ENCODE measurements at regions not wholly inside any gene's neighbourhood (a gene's known extent, or its start where the extent isn't known, plus 50 kb on each side); places are given as distances from the start of the nearest gene placed in this dataset.
"Not testable (repeated sequence)": the region's sequence is repeated elsewhere in the genome, so short reads cannot be mapped to it uniquely, and the experiment has no call there.

GRCh38 chr2:101609433-101609832 is 88.1 kb upstream of the MAP4K4 start:
- DNase-seq, result no peak

DNA sequence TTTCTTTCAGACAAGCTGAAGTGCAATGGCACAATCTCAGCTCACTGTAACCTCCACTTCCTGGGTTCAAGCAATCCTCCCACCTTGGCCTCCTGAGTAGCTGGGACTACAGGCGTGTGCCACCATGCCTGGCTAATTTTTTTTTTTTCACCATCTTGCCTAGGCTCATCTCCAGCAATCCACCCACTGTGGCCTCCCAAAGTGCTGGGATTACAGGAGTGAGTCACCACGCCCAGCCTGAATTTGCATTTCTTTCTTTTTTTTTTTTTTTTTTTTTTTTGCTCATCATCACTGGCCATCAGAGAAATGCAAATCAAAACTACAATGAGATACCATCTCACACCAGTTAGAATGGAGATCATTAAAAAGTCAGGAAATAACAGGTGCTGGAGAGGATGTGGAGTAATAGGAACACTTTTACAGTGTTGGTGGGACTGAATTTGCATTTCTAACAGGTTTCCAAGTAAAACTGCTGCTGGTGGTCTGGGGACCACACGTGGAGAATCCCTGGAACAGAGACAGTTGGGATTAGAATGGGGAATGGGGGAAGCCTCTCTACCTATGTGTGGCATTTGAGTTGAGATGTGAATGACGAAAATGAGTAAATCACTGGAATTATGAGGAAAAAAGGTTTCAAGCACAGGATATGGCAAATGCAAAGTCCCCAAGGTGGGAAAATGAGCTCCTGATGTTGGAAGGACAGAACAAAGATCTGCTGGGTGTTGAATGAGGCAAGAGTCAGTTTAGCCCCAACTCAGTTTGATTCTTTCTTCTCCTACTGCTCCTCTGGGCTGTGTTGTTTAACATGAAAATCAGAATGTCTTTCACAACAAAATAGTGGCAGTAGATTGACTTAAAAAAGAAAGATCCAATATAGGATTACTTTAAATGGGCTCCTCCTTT is 88.8 kb upstream of the MAP4K4 start:
- DNase-seq, result no peak

DNA sequence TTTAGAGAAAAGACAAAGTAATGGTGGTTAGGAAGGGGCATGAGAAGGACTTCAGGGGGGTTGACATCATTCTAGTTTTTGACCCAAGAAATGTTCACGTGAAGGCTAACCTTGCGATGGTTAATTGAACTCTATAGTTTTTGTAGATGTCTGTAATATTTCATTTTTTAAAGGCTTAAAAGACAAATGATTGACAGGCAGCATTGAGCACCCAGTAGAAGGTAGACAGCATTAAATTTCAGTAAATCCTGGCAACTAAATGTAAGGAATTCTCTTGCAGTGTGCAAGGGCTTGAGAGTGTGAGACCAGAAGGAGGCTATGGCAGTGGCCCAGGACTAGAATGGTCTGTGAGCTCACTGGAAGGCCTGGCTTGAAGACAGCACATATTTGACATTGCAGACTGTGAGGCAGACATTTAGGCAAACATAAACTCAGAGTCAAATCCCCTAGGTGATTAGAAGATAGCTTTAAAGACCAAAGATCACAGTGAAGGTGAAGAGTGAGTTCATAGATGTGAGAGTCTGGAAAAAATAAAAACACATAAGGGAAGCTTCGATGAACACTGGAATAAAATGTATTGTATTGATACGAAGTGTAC is 100.1 kb upstream of the MAP4K4 start:
- no peak for DNase-seq

DNA sequence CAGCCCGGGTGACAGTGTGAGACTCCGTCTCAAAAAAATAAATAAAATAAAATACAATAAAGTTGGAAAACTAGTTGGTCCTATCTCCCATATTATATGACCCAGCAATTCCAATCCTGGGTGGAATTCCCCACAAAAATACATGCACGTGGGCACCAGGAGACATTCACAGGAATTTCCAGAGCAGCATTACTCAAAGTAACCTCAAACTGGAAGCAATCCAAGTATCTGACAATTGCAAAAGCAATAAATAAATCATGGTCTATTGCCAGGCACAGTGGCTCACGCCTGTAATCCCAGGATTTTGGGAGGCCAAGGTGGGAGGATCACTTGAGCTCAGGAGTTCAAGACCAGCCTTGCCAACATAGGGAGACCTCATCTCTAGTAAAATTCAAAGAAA is 101.2 kb upstream of the MAP4K4 start:
- DNase-seq, result no peak

GRCh38 chr2:101587251-101587650 is 110.3 kb upstream of the MAP4K4 start:
- no peak for DNase-seq

DNA sequence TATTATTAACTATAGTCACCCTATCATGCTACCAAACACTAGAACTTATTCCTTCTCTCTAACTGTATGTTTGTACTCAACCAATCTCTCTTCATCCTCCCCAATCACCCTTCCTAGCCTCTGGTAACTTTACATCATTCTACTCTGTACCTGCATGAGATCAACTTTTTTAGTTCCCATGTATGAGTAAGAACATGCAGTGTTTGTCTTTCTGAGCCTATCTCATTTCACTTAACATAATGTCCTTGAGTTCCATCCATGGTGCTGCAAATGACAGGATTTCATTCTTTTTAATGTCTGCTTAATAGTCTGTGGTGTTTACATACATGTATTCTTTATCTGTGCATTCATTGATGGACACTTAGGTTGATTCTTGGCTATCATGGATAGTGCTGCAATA is 108.9 kb upstream of the RFX8 start:
- DNase-seq, result no peak

DNA sequence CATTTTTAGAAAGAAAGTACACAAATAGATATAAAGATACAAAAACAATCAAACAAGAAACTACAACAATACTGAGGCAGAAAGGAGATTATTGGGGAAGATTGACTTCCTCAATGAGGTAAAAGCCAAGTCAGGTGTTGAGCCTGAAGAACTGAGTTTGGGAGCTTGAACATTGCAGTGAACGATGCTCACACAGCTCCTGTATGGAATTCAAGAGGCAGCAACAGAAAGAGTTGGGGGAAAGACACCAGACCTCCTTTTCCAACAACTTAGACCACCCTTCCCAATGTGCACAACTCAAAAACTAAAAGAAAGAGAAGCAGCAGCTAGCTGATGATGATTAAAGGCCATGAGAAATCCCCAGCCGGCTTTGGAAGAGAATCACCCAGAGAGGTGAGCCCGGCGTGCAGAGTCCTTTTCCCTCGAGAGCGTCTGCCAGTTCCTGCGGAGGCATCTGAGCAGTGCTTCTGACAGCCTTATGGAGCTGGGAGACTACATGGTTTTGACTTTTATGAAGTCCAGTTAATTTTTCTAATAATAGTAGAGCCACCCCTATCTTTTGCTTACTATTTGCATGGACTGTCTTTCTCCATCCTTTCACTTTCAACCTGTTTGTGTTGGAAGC is 106.9 kb upstream of the RFX8 start:
- no peak for DNase-seq

DNA sequence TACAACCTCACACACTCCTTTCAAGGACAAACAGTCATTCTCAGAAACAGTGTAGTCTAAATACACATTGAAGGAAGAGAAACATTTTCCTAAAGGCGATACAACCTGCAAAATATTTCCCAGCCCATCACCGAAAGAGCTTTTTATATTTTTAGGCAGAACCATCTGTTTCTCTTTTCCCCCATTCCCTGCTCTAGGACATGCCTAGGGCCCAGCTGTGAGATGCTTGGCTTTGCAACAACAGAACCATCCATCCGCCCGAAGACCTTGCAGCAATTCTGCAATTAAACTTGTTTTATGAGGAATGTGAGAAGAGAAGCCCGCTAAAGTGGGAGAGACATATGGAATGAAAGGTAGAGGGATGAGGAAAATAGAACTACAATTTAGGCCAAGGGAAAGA is 105.6 kb upstream of the RFX8 start:
- no peak for DNase-seq

- no peak for DNase-seq
These were observed 103.8 kb upstream of the RFX8 start for GRCh38 chr2:101578671-101579070.

DNA sequence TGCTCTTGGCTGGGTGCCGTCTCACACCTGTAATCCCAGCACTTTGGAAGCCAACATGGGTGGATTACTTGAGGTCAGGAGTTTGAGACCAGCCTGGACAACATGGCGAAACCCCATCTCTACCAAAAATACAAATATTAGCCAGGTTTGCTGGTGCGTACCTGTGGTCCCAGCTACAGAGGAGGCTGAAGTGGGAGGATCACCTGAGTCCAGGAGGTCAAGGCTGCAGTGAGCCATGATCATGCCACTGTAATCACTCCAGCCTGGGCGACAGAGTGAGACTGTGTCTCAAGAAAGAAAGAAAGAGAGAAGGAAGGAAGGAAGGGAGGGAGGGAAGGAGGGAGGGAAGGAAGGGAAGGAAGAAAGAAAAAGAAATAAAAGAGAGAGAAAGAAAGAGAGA is 103.2 kb upstream of the RFX8 start:
- DNase-seq, result not testable (repeated sequence)

DNA sequence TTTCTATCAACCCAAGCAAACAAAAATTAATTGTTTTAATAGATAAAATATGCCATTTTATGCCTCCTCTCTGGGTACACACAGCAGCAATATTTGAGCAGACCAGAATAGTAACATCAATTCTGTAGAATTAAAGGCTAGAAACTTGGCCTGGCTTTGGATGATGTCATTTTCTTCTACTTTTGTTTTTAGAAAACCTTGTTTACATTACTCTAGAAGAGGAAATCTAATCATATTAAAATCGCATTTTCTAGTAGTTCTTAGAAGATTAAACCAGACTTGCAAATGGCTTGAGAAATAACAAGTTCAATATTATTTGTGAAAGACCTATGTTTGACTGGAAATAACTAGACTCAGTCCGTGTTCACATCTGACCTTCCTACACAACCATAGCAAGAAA is 102.3 kb upstream of the RFX8 start:
- DNase-seq, result no peak

DNA sequence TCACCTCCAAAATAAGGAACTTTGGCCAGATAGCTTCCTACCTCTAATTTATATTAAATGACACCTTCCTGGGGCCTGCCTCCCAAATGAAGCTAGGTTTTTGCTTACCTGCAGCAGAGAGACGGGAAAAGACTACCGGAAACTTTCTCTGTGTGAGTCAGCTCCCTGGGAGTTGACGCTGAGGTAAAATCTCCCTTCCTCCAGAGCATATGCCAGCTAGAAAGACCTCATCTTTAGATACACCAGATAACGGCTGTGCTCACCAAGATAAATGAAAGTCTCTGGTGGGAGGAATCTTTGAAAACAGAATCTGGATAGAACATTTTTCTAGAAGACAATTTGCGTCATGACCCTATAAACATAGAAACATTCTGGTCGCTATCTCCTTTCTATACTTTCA is 99.7 kb upstream of the RFX8 start:
- no peak for DNase-seq

DNA sequence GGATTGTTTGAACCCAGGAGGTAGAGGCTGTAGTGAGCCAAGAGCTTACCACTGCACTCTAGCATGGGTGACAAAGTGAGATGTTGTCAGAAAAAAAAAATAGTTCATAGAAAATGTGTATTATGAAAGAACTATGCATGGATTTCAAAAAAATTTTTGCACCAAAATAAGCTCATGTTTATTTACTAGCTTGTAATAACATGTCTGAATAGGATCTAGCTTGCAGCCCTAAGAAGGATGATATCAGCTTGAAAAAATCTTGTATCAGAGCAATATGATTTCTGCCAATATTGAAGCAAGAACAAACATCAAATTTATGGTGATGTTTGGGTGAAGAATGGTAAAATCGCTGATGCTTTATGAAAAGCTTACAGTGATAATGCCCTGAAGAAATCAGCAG is 97.0 kb upstream of the RFX8 start:
- DNase-seq, result no peak

DNA sequence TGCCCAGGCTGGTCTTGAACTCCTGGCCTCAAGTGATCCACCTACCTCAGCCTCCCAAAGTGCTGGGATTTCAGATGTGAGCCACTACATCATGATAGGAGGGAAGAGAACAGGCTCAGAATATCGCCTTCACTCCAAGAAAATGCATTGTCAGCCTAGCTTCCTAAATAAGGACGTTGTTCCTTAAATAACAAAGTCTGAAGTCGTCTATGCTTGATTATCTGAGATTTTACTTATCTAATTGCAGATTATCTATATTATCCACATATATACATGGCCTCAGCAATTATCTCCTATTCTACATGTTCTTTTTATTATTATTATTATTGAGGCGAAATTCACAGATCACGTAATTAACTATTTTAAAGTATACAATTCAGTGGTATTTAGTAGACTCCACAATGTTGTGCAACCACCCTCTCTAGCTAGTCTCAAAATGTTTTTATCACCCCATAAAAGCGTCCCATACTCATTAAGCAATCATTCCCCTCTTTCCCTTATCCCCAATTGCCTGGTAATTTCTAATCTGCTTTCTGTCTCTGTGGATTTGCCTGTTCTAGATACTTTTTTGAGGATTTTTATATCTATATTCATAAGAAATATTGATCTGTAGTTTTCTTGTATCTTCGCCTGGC is 95.1 kb upstream of the RFX8 start:
- DNase-seq, result no peak

DNA sequence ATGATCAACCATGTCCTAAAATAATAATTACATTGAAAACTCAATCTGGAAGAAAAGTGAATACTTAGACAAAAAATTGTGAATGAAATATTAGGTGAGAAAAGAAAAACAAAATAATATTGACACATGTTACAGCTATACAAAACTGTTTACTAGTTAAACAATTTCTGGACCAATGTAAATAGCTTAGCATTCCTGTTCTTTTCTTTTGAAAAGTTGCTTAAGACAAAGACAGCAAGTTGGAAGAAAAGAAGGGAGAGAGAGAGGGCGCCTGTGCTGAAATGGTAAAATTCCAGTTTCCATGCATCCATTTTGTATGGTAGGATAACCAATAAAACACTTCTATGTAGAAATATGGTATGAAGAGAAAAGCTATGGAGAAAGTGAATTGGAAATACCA is 94.1 kb upstream of the RFX8 start:
- DNase-seq, result no peak

GRCh38 chr2:101566632-101567228 is 91.8 kb upstream of the RFX8 start:
- DNase-seq, result peak; percentile 52

GRCh38 chr2:101563849-101564248 is 88.9 kb upstream of the RFX8 start:
- DNase-seq, result no peak

- DNase-seq, result no peak
These were observed 85.9 kb upstream of the RFX8 start for GRCh38 chr2:101560780-101561315.

GRCh38 chr2:101559551-101559950 is 84.6 kb upstream of the RFX8 start:
- DNase-seq, result no peak

DNA sequence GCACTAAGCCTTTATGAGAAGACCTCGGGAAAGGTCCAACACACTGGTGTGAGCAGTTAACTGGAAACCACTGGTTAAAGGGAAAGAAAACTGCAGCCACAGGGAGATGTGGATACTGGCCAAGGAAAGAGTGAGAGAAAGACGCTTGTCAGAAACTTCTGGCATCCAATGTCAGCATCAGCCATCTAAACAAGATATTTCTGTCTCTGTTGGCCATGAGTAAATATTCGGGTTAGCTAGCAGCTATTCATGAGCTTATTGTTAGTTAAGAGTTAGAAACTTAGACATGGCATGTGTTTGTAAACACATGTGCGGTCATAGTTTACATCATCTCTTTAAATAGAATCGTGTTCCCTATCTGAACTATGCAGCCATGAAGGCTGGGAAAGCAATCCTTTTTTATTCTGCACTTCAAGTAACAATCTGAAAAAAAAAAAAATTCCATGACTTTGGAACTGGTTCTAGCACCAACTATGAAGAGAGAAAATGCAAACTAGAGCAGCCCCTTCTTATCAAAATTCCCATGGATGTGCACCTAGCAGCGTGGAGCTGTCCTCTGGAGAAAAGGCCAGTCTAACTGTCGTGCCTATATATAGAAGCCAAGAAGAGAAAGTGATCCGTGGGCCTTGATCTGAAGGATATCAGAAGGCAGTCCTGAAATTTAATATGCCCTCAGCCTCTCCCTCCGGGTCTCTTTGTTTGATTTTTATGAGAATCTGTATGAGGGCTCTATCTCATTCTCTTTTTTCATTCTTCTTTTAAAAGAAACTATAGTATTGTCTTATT is 84.0 kb upstream of the RFX8 start:
- no peak for DNase-seq

DNA sequence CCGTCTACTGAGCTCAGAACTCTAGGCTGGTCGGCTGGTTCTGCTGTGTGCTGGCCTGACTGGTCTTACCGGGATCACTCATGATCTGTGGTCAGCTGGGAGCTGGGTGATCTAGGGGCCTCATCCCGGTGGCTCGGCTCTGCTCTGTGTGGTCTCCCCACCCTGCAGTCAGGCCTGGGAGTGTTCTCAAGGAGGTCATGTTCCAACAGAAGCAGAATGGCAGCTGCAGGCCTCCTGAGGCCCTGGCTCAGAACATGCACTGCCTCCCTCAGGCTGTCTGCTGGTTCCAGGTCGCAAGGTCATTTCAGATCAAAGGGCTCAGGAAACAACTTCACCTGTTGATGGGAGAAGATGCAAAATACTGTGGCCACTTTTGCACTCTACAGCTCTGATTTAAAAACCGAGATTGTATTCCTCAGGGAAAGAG is 81.1 kb upstream of the RFX8 start:
- DNase-seq, result no peak

DNA sequence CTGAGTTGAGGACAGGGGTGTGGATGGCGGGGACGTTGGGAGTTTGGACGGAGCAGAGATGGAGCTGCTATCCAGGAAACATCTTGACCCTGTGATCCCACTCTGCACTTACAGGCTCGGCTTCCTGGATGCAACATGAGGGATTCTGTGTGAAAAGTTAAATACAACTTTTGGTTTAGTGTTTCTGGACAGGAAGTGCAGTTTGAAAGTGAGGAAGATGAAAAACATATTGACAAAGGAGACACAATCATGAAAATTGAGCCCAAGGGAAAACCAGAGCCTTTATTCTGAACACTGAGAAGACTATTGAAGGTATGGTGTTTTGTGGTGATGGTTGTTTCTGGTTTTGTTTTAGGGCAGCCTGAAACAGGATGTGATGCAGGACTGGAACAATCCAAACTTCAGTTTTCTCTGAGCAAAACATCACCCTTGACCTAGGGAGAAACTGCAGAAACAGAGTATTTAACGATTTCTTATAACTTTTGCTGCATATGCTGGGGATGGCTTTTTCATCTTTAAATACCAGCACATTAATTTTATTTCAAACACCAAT is 76.5 kb upstream of the RFX8 start:
- DNase-seq, result no peak
